ENCODE measurements at regions not wholly inside any gene's neighbourhood (a gene's known extent, or its start where the extent isn't known, plus 50 kb on each side); places are given as distances from the start of the nearest gene placed in this dataset.

DNA sequence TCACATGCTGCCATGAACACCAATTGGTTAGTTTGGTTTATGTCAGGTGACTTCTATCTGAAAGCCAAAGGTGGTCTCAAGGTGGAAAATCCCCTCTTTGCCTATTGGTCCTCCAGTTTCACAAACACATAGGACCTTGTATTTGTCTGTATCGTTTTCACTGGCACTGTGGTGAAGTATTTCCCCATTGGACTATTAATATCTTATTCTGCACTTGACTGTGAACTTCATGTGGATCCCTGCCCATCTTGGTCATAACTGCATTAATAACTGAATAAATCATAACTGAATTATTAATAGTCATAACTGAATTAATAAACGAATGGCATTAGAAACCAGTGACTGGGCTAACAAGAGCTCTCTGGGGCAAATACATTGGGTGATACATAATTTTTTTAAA is 341.3 kb upstream of the ADAMTS9 start:
- no TSS peak for BruUV-seq (replicated peaks)
- intact Hi-C loops (cut with micrococcal nuclease; ENCODE audit: unreplicated experiment) = no loop called here
- H3K36me3 Mint-ChIP-seq (ENCODE audit: insufficient read depth, unreplicated experiment) = no peaks in the 10 kb centered on the region
- Histone ChIP-seq H3K27me3 (replicated peaks; ENCODE audit: control insufficient read depth, insufficient read depth, low read length) (no peaks in the 10 kb centered on the region), H3K4me1 (peaks cover 9% of the 10 kb centered on the region), H3K36me3 (ENCODE audit: control insufficient read depth, insufficient read depth, low read length) (no peaks in the 10 kb centered on the region), H3K4me3 (ENCODE audit: low read depth, low read length) (no peak overlapping the region), H3K9me3 (no peaks in the 10 kb centered on the region)
- CTCF ChIA-PET = no interaction called here
- TF ChIP-seq, protein P1, sequence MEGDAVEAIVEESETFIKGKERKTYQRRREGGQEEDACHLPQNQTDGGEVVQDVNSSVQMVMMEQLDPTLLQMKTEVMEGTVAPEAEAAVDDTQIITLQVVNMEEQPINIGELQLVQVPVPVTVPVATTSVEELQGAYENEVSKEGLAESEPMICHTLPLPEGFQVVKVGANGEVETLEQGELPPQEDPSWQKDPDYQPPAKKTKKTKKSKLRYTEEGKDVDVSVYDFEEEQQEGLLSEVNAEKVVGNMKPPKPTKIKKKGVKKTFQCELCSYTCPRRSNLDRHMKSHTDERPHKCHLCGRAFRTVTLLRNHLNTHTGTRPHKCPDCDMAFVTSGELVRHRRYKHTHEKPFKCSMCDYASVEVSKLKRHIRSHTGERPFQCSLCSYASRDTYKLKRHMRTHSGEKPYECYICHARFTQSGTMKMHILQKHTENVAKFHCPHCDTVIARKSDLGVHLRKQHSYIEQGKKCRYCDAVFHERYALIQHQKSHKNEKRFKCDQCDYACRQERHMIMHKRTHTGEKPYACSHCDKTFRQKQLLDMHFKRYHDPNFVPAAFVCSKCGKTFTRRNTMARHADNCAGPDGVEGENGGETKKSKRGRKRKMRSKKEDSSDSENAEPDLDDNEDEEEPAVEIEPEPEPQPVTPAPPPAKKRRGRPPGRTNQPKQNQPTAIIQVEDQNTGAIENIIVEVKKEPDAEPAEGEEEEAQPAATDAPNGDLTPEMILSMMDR (IDR thresholded peaks at IDR 0.05; ENCODE audit: insufficient read depth in 1 of 2, low read depth in 1 of 2, low read length in 1 of 2, severe bottlenecking in 1 of 2, unreplicated experiment in 1 of 2) = no peak
- no peak for DNase-seq
- H3K9me3 Mint-ChIP-seq (ENCODE audit: unreplicated experiment) = peaks cover 32% of the 10 kb centered on the region
- no peaks in the 10 kb centered on the region for H3K27me3 Mint-ChIP-seq (ENCODE audit: insufficient read depth, unreplicated experiment)
- POLR2A ChIA-PET = no interaction called here
- no peak overlapping the region for H3K27ac Mint-ChIP-seq (ENCODE audit: unreplicated experiment)
- H3K4me1 Mint-ChIP-seq (ENCODE audit: low read depth, unreplicated experiment) = peaks cover 19% of the 10 kb centered on the region
- no peak overlapping the region for H3K4me3 Mint-ChIP-seq (ENCODE audit: unreplicated experiment)

- POLR2A ChIA-PET = no interaction called here
- no peaks in the 10 kb centered on the region for H3K27me3 Mint-ChIP-seq (ENCODE audit: insufficient read depth, unreplicated experiment)
- Histone ChIP-seq H3K9me3 (no peaks in the 10 kb centered on the region), H3K4me1 (peaks cover 9% of the 10 kb centered on the region), H3K36me3 (ENCODE audit: control insufficient read depth, insufficient read depth, low read length) (no peaks in the 10 kb centered on the region), H3K4me3 (ENCODE audit: low read depth, low read length) (no peak overlapping the region), H3K27me3 (replicated peaks; ENCODE audit: control insufficient read depth, insufficient read depth, low read length) (no peaks in the 10 kb centered on the region)
- DNase-seq = no peak
- CTCF ChIA-PET = no interaction called here
- BruUV-seq (replicated peaks) = no TSS peak
- no peak overlapping the region for H3K27ac Mint-ChIP-seq (ENCODE audit: unreplicated experiment)
- TF ChIP-seq, protein P1 (IDR thresholded peaks at IDR 0.05; ENCODE audit: insufficient read depth in 1 of 2, low read depth in 1 of 2, low read length in 1 of 2, severe bottlenecking in 1 of 2, unreplicated experiment in 1 of 2) = no peak
- no peak overlapping the region for H3K4me3 Mint-ChIP-seq (ENCODE audit: unreplicated experiment)
- peaks cover 22% of the 10 kb centered on the region for H3K4me1 Mint-ChIP-seq (ENCODE audit: low read depth, unreplicated experiment)
- intact Hi-C loops (cut with micrococcal nuclease; ENCODE audit: unreplicated experiment) = no loop called here
- H3K36me3 Mint-ChIP-seq (ENCODE audit: insufficient read depth, unreplicated experiment) = no peaks in the 10 kb centered on the region
- peaks cover 35% of the 10 kb centered on the region for H3K9me3 Mint-ChIP-seq (ENCODE audit: unreplicated experiment)
Measured at GRCh38 chr3:65028024-65028423, 340.2 kb upstream of the ADAMTS9 start.

GRCh38 chr3:65027335-65027734 is 339.5 kb upstream of the ADAMTS9 start:
- ChIA-PET POLR2A (no interaction called here), CTCF (no interaction called here)
- no peak overlapping the region for H3K27ac Mint-ChIP-seq (ENCODE audit: unreplicated experiment)
- Histone ChIP-seq H3K9me3 (no peaks in the 10 kb centered on the region), H3K4me3 (ENCODE audit: low read depth, low read length) (no peak overlapping the region), H3K36me3 (ENCODE audit: control insufficient read depth, insufficient read depth, low read length) (no peaks in the 10 kb centered on the region), H3K4me1 (peaks cover 9% of the 10 kb centered on the region), H3K27me3 (replicated peaks; ENCODE audit: control insufficient read depth, insufficient read depth, low read length) (no peaks in the 10 kb centered on the region)
- DNase-seq = no peak
- peaks cover 27% of the 10 kb centered on the region for H3K4me1 Mint-ChIP-seq (ENCODE audit: low read depth, unreplicated experiment)
- intact Hi-C loops (cut with micrococcal nuclease; ENCODE audit: unreplicated experiment) = no loop called here
- TF ChIP-seq, protein P1 (IDR thresholded peaks at IDR 0.05; ENCODE audit: insufficient read depth in 1 of 2, low read depth in 1 of 2, low read length in 1 of 2, severe bottlenecking in 1 of 2, unreplicated experiment in 1 of 2) = no peak
- H3K36me3 Mint-ChIP-seq (ENCODE audit: insufficient read depth, unreplicated experiment) = no peaks in the 10 kb centered on the region
- peaks cover 38% of the 10 kb centered on the region for H3K9me3 Mint-ChIP-seq (ENCODE audit: unreplicated experiment)
- no peak overlapping the region for H3K4me3 Mint-ChIP-seq (ENCODE audit: unreplicated experiment)
- BruUV-seq (replicated peaks) = no TSS peak
- H3K27me3 Mint-ChIP-seq (ENCODE audit: insufficient read depth, unreplicated experiment) = no peaks in the 10 kb centered on the region

Measured in Caco-2 (cell line).